SU-DHL-6 (cell line): ENCODE measurements at regions not wholly inside any gene's neighbourhood (a gene's known extent, or its start where the extent isn't known, plus 50 kb on each side); places are given as distances from the start of the nearest gene placed in this dataset.

Source experiments
- H2AFZ ChIP-seq: fragments of 200-600 bp; sonication (generic); 2 replicates; pipeline ENCODE4 v1.6.1; 2014; ENCODE audit warnings: low read depth, mild to moderate bottlenecking, moderate library complexity, mixed read lengths, antibody characterized with exemption, low read length; ENCODE audit not compliant: severe bottlenecking
- H3F3A ChIP-seq: fragments of 200-600 bp; shearing (Covaris generic); 2 replicates; pipeline ENCODE4 v1.6.0; 2016; ENCODE audit warnings: antibody characterized with exemption, mild to moderate bottlenecking; ENCODE audit not compliant: insufficient read depth
- H3K27ac ChIP-seq: fragments of 200-600 bp; sonication (generic); 2 replicates; pipeline ENCODE4 v1.5.1; 2016; ENCODE audit warnings: low read depth, mild to moderate bottlenecking, low read length, moderate library complexity, mixed read lengths
- H3K27me3 ChIP-seq: fragments of 200-600 bp; sonication (generic), shearing (Covaris generic); 2 replicates; pipeline ENCODE4 v1.6.0; 2014; ENCODE audit warnings: mild to moderate bottlenecking, low read length
- H3K36me3 ChIP-seq: fragments of 200-600 bp; sonication (generic); 2 replicates; pipeline ENCODE4 v1.6.1; 2014; ENCODE audit warnings: mild to moderate bottlenecking, low read length, mixed read lengths
- H3K4me2 ChIP-seq: fragments of 300-600, 200-600 bp; shearing (Covaris generic), sonication (generic); 2 replicates; pipeline ENCODE4 v1.6.0; 2014; ENCODE audit warnings: low read length, low read depth, mild to moderate bottlenecking; ENCODE audit not compliant: poor library complexity, severe bottlenecking
- H3K4me3 ChIP-seq: fragments of 200-600 bp; sonication (generic); 2 replicates; pipeline ENCODE4 v1.5.1; 2014; ENCODE audit warnings: antibody characterized with exemption, low read length, mild to moderate bottlenecking, mixed read lengths; ENCODE audit not compliant: insufficient read depth, poor library complexity, severe bottlenecking
- H3K79me2 ChIP-seq: fragments of 200-600 bp; sonication (generic); 2 replicates; pipeline ENCODE4 v1.6.1; 2014; ENCODE audit warnings: mild to moderate bottlenecking, low read length, moderate library complexity; ENCODE audit not compliant: insufficient read depth
- H3K9ac ChIP-seq: fragments of 200-600 bp; sonication (generic); 2 replicates; pipeline ENCODE4 v1.7.0; 2014; ENCODE audit warnings: mild to moderate bottlenecking, low read length
- H3K9me2 ChIP-seq: fragments of 200-600 bp; sonication (generic); replicated peaks from 2 replicates; pipeline ENCODE4 v1.6.1; 2014; ENCODE audit warnings: low read length; ENCODE audit not compliant: insufficient read depth
- H3K9me3 ChIP-seq: fragments of 200-600 bp; sonication (generic); 2 replicates; pipeline ENCODE4 v1.6.1; 2014; ENCODE audit warnings: low read length, mixed read lengths; ENCODE audit not compliant: insufficient read depth
- H4K20me1 ChIP-seq: fragments of 200-600 bp; sonication (generic); 2 replicates; pipeline ENCODE4 v1.6.1; 2014; ENCODE audit warnings: low read depth, mild to moderate bottlenecking, antibody characterized with exemption, low read length, moderate library complexity, mixed read lengths
- EZH2phosphoT487 ChIP-seq: fragments of 200-600 bp; sonication (generic), shearing (Covaris generic); conservative IDR thresholded peaks from 2 replicates; pipeline ENCODE4 v1.6.1; 2018; ENCODE audit warnings: mild to moderate bottlenecking, antibody characterized with exemption, low read length, moderate library complexity, mixed read lengths
- TF ChIP-seq, protein P1 (sequence below): fragments of 200-600 bp; sonication (generic); IDR thresholded peaks from one replicate; pipeline ENCODE4 v1.5.1; 2017; ENCODE audit warnings: antibody characterized with exemption, mild to moderate bottlenecking, low read length, moderate library complexity; ENCODE audit not compliant: insufficient read depth, poor library complexity, severe bottlenecking

DNA sequence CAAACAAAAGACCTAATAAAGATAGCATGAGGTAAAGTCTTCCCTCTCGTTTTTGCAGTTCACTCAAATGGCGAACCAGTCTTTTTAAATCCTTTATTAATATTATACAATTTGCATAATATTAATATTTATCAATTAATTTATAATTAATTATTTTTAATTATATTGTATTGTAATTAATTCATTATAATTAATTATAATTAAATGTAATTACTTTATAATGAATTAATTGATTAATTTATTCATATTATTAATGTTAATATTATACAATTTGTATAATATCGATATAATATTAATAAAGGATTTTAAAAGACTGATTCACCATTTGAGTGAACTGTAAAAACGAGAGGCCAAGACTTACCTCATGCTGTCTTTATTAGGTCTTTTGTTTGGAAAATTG lies 1045.4 kb upstream of the CADM2 start:
- Histone ChIP-seq H3K9me2 (no peaks in the 10 kb centered on the region), H3K27ac (no peak overlapping the region), H3K4me2 (no peak overlapping the region), H4K20me1 (no peaks in the 10 kb centered on the region), H3K27me3 (no peaks in the 10 kb centered on the region), H3K36me3 (no peaks in the 10 kb centered on the region), H2AFZ (no peak overlapping the region), H3K9me3 (peaks cover 3% of the 10 kb centered on the region), H3K79me2 (no peaks in the 10 kb centered on the region), H3K9ac (no peak overlapping the region), H3K4me3 (no peak overlapping the region), H3F3A (no peaks in the 10 kb centered on the region)
- TF ChIP-seq EZH2phosphoT487: no peak
- TF ChIP-seq, protein P1, sequence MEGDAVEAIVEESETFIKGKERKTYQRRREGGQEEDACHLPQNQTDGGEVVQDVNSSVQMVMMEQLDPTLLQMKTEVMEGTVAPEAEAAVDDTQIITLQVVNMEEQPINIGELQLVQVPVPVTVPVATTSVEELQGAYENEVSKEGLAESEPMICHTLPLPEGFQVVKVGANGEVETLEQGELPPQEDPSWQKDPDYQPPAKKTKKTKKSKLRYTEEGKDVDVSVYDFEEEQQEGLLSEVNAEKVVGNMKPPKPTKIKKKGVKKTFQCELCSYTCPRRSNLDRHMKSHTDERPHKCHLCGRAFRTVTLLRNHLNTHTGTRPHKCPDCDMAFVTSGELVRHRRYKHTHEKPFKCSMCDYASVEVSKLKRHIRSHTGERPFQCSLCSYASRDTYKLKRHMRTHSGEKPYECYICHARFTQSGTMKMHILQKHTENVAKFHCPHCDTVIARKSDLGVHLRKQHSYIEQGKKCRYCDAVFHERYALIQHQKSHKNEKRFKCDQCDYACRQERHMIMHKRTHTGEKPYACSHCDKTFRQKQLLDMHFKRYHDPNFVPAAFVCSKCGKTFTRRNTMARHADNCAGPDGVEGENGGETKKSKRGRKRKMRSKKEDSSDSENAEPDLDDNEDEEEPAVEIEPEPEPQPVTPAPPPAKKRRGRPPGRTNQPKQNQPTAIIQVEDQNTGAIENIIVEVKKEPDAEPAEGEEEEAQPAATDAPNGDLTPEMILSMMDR: no peak

GRCh38 chr3:83926291-83926690 lies 1032.5 kb upstream of the CADM2 start:
- Histone ChIP-seq H3K27ac (no peak overlapping the region), H3K79me2 (no peaks in the 10 kb centered on the region), H3K9ac (no peak overlapping the region), H3K36me3 (no peaks in the 10 kb centered on the region), H4K20me1 (no peaks in the 10 kb centered on the region), H2AFZ (no peak overlapping the region), H3K9me3 (peaks cover 10% of the 10 kb centered on the region; the same call in 1 of the 2 replicates), H3K9me2 (no peaks in the 10 kb centered on the region), H3K4me2 (no peak overlapping the region), H3K27me3 (no peaks in the 10 kb centered on the region), H3K4me3 (no peak overlapping the region), H3F3A (no peaks in the 10 kb centered on the region)
- TF ChIP-seq, protein P1: no peak
- no peak for TF ChIP-seq EZH2phosphoT487

GRCh38 chr3:83928391-83928790 lies 1030.4 kb upstream of the CADM2 start:
- Histone ChIP-seq H3K27me3 (no peaks in the 10 kb centered on the region), H3K9me3 (peaks cover 10% of the 10 kb centered on the region; the same call in 1 of the 2 replicates), H3K9ac (no peak overlapping the region), H3K27ac (no peak overlapping the region), H3K4me2 (no peak overlapping the region), H3K79me2 (no peaks in the 10 kb centered on the region), H3F3A (no peaks in the 10 kb centered on the region), H2AFZ (no peak overlapping the region), H3K36me3 (no peaks in the 10 kb centered on the region), H3K4me3 (no peak overlapping the region), H4K20me1 (no peaks in the 10 kb centered on the region), H3K9me2 (no peaks in the 10 kb centered on the region)
- TF ChIP-seq, protein P1: no peak
- no peak for TF ChIP-seq EZH2phosphoT487
